Inflammatory macrophage treated with lipopolysaccharide for 1 hour (primary cell): ENCODE measurements at regions not wholly inside any gene's neighbourhood (a gene's known extent, or its start where the extent isn't known, plus 50 kb on each side); places are given as distances from the start of the nearest gene placed in this dataset.
A peak's percentile ranks its signal among the peaks of the same experiment; 100 is the strongest.

Experiments
- DNase-seq, 2 donors: peaks; one replicate each; pipeline ENCODE4 v3.0.0-alpha.2; 2020 to 2022

GRCh38 chr10:91576096-91576545, 56.8 kb downstream of the PPP1R3C start:
- no peak for DNase-seq

GRCh38 chr10:91575044-91575610, 57.7 kb downstream of the PPP1R3C start:
- DNase-seq: no peak

GRCh38 chr10:91574236-91574635, 58.6 kb downstream of the PPP1R3C start:
- DNase-seq: no peak

- no peak for DNase-seq
These were observed 59.6 kb downstream of the PPP1R3C start for GRCh38 chr10:91573320-91573719.

DNA sequence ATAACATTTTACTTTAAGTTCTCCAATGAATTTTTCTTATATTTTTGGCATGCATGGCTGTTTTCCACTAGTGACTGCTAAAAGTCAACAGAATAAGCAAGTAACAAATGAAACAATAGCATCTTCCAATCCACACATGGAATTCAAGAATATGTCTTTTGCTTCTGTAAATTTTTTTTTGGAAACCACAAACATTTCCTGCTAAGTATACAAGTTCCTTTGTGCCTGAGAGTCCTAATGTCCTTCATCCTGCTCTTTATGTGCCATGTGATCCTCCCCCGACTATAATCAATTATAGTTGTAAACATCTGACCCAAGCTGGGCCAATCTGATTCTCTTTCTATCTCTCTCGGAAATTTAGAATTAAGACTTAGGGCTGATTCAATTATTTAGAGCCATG, 61.2 kb downstream of the PPP1R3C start:
- DNase-seq: no peak

DNA sequence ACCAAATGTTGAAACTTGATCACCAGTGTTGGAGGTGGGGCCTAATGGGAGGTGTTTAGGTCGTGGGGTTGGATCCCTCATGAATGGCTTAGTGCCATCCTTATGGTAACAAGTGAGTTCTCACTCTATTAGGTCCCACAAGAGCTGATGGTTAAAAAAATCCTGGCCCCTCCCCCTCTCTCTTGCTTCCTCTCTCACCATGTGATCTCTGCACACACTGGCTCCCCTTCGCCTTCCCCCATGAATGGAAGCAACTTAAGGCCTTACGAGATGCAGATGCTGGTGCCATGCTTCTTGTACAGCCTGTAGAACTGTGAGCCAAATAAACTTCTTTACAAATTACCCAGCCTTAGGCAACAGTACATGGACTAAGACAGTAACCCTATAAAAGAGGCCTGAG, 62.7 kb downstream of the PPP1R3C start:
- no peak for DNase-seq

- DNase-seq: no peak
These were observed 63.3 kb downstream of the PPP1R3C start for GRCh38 chr10:91569522-91569921.

DNA sequence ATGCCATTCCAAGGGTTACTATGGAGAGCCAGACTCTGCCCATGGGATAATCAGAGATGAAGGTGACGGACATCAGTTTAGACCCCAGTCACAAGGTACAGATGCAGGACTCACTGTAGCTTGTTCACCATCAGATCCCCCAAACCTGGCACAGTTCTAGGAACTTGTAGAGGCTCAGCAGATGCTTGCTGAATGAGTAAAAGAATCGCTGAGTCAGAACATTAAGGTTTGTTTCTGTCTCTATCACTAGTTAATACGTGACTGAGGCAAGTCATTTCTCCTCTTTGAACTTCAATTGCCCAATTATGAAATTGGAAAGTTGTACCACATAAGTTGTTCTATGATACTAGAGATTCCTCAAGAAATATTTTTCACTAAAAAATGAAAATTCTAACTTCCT, 65.1 kb downstream of the PPP1R3C start:
- no peak for DNase-seq

DNA sequence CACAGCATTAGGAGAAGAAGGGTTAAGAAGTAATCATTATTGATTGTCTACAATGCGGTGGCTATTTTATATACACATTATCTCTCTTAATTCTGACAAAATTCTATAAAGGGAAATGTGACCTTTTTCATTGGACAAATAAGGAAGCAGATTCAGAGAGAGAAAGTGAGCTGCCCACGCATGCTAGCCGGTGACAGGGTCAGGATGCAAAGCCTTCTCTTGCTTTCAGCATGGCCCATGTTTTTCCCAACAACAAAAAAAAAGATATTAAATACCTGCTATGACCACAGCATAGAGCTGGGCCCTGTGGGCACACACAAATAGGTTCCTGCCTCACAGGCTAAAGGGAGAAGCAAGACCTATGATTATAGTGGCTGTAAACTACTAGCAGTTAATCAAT, 66.8 kb downstream of the PPP1R3C start:
- DNase-seq: peak in 1 of 2 donors; percentile 17

DNA sequence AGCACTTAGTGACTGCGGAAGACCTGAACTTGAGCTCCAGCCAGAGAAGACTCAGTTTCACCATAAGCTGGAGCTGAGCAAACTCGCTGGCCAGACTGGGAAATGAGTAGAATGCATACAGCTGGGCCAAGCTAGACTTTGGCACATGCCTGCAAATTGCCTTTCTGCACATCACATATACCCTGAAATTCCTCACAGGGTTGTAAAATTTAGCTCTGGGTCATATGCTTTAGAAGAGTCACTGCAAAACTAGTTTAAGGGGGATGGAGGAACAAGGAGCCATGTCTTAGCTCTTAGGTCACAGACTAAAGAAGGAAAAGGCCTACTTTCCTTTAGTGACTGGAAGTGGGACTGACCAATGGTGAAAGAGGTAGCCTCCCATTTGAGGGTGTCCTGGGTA, 67.6 kb downstream of the PPP1R3C start:
- no peak for DNase-seq

DNA sequence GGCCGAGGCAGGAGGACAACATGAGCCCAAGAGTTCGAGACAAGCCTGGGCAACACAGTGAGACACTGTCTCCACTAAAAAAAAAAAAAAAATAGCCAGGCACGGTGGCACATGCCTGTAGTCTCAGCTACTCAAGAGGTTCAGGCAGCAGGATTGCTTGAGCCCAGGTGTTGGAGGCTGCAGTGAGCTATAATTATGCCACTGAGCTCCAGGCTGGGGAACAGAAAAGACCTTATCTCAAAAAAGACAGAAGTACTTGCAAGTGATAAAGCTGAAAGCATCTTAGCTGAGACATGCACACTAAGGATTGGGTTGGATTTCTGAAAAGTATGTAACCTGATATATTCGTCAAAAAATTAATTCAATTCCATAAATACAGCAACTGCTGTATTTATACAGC, 68.4 kb downstream of the PPP1R3C start:
- no peak for DNase-seq
